GM12878 (cell line): ENCODE measurements at regions not wholly inside any gene's neighbourhood (a gene's known extent, or its start where the extent isn't known, plus 50 kb on each side); places are given as distances from the start of the nearest gene placed in this dataset.

Source experiments
- ATAC-seq: fragments of 200-7000 bp; cut with Tn5 transposase; 3 replicates; pipeline ENCODE4 v1.9.1; 2020; ENCODE audit warnings: mild to moderate bottlenecking, moderate library complexity
- BruUV-seq: library from RNA; stranded (reverse); fragments of 400-500 nt; replicated peaks from 2 replicates; lab custom pipeline; 2021; lab: Mats Ljungman, UMichigan
- CTCF ChIA-PET: fragments of 300-600 bp; sonication (Branson Sonifier 250); formaldehyde crosslinking; extraction: SDS; loops from one replicate; lab custom pipeline; 2021; ENCODE audit warnings: inconsistent platforms; lab: Yijun Ruan, JAX
- POLR2A ChIA-PET: fragments of 350-600 bp; formaldehyde crosslinking; extraction: SDS; loops from one replicate; lab custom pipeline; 2021; ENCODE audit warnings: inconsistent platforms; lab: Charles Lee
- RAD21 ChIA-PET: fragments of 300-600 bp; sonication (Branson Sonifier 250); formaldehyde crosslinking; loops from one replicate; lab custom pipeline; 2023; ENCODE audit warnings: antibody characterized with exemption; ENCODE audit not compliant: unreplicated experiment; lab: Charles Lee
- SMC1A ChIA-PET: fragments of 300-600 bp; sonication (Branson Sonifier 250); formaldehyde crosslinking; loops from one replicate; lab custom pipeline; 2023; ENCODE audit not compliant: unreplicated experiment, uncharacterized antibody; lab: Charles Lee
- DNase-seq: peaks from one replicate; pipeline ENCODE4 v3.0.0-alpha.2; 2011; ENCODE audit warnings: low read depth, low spot score
- FAIRE-seq: peaks from 3 replicates; lab custom pipeline; 2011; peaks lifted over from hg19 to GRCh38; lab: Jason Lieb, UNC
- H2AFZ ChIP-seq: 2 replicates; pipeline ENCODE4 v1.6.0; 2011; ENCODE audit warnings: low read depth, low read length, control low read depth; ENCODE audit not compliant: control insufficient read depth
- H3K27ac ChIP-seq: 2 replicates; pipeline ENCODE4 v1.5.1; 2011; ENCODE audit warnings: control low read depth; ENCODE audit not compliant: control insufficient read depth, insufficient read depth
- H3K27me3 ChIP-seq, 2 experiments: replicated peaks in 1 of 2; 2 replicates each; pipeline versions ENCODE4 v1.6.0 to v1.6.1; 2011; ENCODE audit warnings: low read length in 1 of 2; ENCODE audit not compliant: control insufficient read depth in 2 of 2, insufficient read depth in 2 of 2
- H3K36me3 ChIP-seq, 2 experiments: 2 replicates each; pipeline ENCODE4 v1.5.1; 2011; ENCODE audit warnings: low read length in 1 of 2; ENCODE audit not compliant: control insufficient read depth in 2 of 2, insufficient read depth in 2 of 2
- H3K4me1 ChIP-seq: 2 replicates; pipeline ENCODE4 v1.6.1; 2011; ENCODE audit warnings: mild to moderate bottlenecking, low read length, moderate library complexity, mixed read lengths; ENCODE audit not compliant: control insufficient read depth, insufficient read depth
- H3K4me2 ChIP-seq: 2 replicates; pipeline ENCODE4 v1.6.0; 2011; ENCODE audit warnings: control low read depth; ENCODE audit not compliant: control insufficient read depth, insufficient read depth
- H3K4me3 ChIP-seq: fragments of 200-600 bp; sonication (generic); 2 replicates; pipeline ENCODE4 v1.5.1; 2016
- H3K79me2 ChIP-seq: 2 replicates; pipeline ENCODE4 v1.6.0; 2011; ENCODE audit warnings: low read length; ENCODE audit not compliant: control insufficient read depth, insufficient read depth
- H3K9ac ChIP-seq: 2 replicates; pipeline ENCODE4 v1.8.0; 2011; ENCODE audit warnings: low read length, control low read depth, mixed read lengths; ENCODE audit not compliant: control insufficient read depth, insufficient read depth
- H3K9me3 ChIP-seq: replicated peaks from 3 replicates; pipeline ENCODE4 v1.5.1; 2011; ENCODE audit warnings: mild to moderate bottlenecking, low read length; ENCODE audit not compliant: control insufficient read depth, insufficient read depth
- H4K20me1 ChIP-seq: 2 replicates; pipeline ENCODE4 v1.6.0; 2011; ENCODE audit not compliant: control insufficient read depth, insufficient read depth
- DPF2 ChIP-seq: fragments of 450-650 bp; IDR thresholded peaks from 2 replicates; pipeline ENCODE4 v1.6.1; 2017; ENCODE audit warnings: mild to moderate bottlenecking
- E2F4 ChIP-seq: IDR thresholded peaks from 2 replicates; pipeline ENCODE4 v1.6.1; 2012; ENCODE audit warnings: low read depth, low read length, improper control_type of control experiment
- ESRRA ChIP-seq: IDR thresholded peaks from 2 replicates; pipeline ENCODE4 v1.6.1; 2012; ENCODE audit warnings: mild to moderate bottlenecking, low read length, improper control_type of control experiment
- ETV6 ChIP-seq, 2 experiments: fragments of 450-650 bp in 1 of 2; IDR thresholded peaks in 1 of 2; conservative IDR thresholded peaks in 1 of 2; 2 replicates each; pipeline ENCODE4 v1.6.1; 2014; ENCODE audit warnings: antibody characterized with exemption in 1 of 2, borderline replicate concordance in 1 of 2, low read depth in 1 of 2, mild to moderate bottlenecking in 1 of 2, moderate library complexity in 1 of 2
- JUNB ChIP-seq: IDR thresholded peaks from 2 replicates; pipeline ENCODE4 v1.6.1; 2016; ENCODE audit warnings: antibody characterized with exemption, mild to moderate bottlenecking
- JUND ChIP-seq: IDR thresholded peaks from 2 replicates; pipeline ENCODE4 v1.6.1; 2012; ENCODE audit warnings: low read depth, mild to moderate bottlenecking, low read length, improper control_type of control experiment, moderate library complexity
- KLF5 ChIP-seq: fragments of 450-650 bp; IDR thresholded peaks from 2 replicates; pipeline ENCODE4 v1.6.1; 2014; ENCODE audit warnings: mild to moderate bottlenecking; ENCODE audit not compliant: partially characterized antibody
- MXI1 ChIP-seq: fragments of 150-350 bp; IDR thresholded peaks from 2 replicates; pipeline ENCODE4 v1.6.1; 2011; ENCODE audit warnings: low read depth, mild to moderate bottlenecking, inconsistent platforms, low read length, improper control_type of control experiment
- MYC ChIP-seq: IDR thresholded peaks from 2 replicates; pipeline ENCODE4 v1.6.1; 2011; ENCODE audit warnings: mild to moderate bottlenecking, low read length, moderate library complexity, inconsistent platforms; ENCODE audit not compliant: insufficient read depth, insufficient replicate concordance, insufficient read length, severe bottlenecking
- NR2F1 ChIP-seq: fragments of 450-650 bp; conservative IDR thresholded peaks from 2 replicates; pipeline ENCODE4 v1.6.1; 2017; ENCODE audit warnings: mild to moderate bottlenecking
- RAD51 ChIP-seq: fragments of 450-650 bp; IDR thresholded peaks from 2 replicates; pipeline ENCODE4 v1.6.1; 2016; ENCODE audit warnings: moderate library complexity, mild to moderate bottlenecking, inconsistent platforms
- RCOR1 ChIP-seq: conservative IDR thresholded peaks from 2 replicates; pipeline ENCODE4 v1.6.1; 2012; ENCODE audit warnings: low read depth, low read length, improper control_type of control experiment
- RELB ChIP-seq: fragments of 450-650 bp; IDR thresholded peaks from 2 replicates; pipeline ENCODE4 v1.6.1; 2017; ENCODE audit warnings: low read depth, mild to moderate bottlenecking, moderate library complexity
- SPI1 ChIP-seq: IDR thresholded peaks from 2 replicates; pipeline ENCODE4 v1.6.1; 2011; ENCODE audit warnings: low read depth, mild to moderate bottlenecking, low read length, moderate library complexity, borderline replicate concordance; ENCODE audit not compliant: insufficient read depth
- USF1 ChIP-seq: IDR thresholded peaks from 2 replicates; pipeline ENCODE4 v1.6.1; 2011; ENCODE audit warnings: borderline replicate concordance, low read depth, mild to moderate bottlenecking, moderate library complexity, mixed read lengths, low read length; ENCODE audit not compliant: insufficient read depth; ENCODE audit errors: extremely low read length
- ZNF24 ChIP-seq: fragments of 450-650 bp; IDR thresholded peaks from 2 replicates; pipeline ENCODE4 v1.6.1; 2017; ENCODE audit warnings: antibody characterized with exemption, mild to moderate bottlenecking
- WGBS: methylation state at CpG from one replicate; pipeline ENCODE4 v1.1.6; 2016; ENCODE audit warnings: low lambda C conversion rate; ENCODE audit not compliant: insufficient replicate concordance, insufficient coverage; ENCODE audit errors: missing lambda C conversion rate; 5-methylcytosine and 5-hydroxymethylcytosine counted together
- in situ Hi-C: fragments of 300-500 bp; cut with MboI; formaldehyde crosslinking; loops from 9 replicates; pipeline ENCODE4 v1.14.3; 2018; ENCODE audit warnings: mixed read lengths
- intact Hi-C: fragments of 100-400 bp; cut with micrococcal nuclease; formaldehyde crosslinking; loops from one replicate; pipeline ENCODE4 v1.14.2; 2022; ENCODE audit not compliant: unreplicated experiment

GRCh38 chr4:36439556-36439955 lies 158.1 kb downstream of the DTHD1 start:
- Histone ChIP-seq H3K4me2 (no peak overlapping the region), H3K9ac (no peak overlapping the region), H3K9me3 (no peaks in the 10 kb centered on the region; the same call in 2 of the 3 replicates), H3K27ac (no peak overlapping the region), H2AFZ (no peak overlapping the region), H3K4me3 (no peak overlapping the region), H4K20me1 (no peaks in the 10 kb centered on the region)
- no TSS peak for BruUV-seq
- ChIA-PET POLR2A (no interaction called here), RAD21 (interaction anchor here (0.6 kb wide), 1 partner anchor 995 kb away, joined by 4 read pairs; no protein-coding TSS in a partner anchor)
- in situ Hi-C loops, result no loop called here
- ATAC-seq, result no peak
- WGBS, result 38% methylated on average over 4 of the region's 4 CpGs
- TF ChIP-seq NR2F1, result no peak
- TF ChIP-seq SPI1, result no peak
- no peak for TF ChIP-seq RELB
- TF ChIP-seq MXI1, result no peak
- TF ChIP-seq DPF2, result no peak
- TF ChIP-seq ESRRA, result no peak
- no peak for TF ChIP-seq JUND
- no peak for TF ChIP-seq E2F4
- TF ChIP-seq KLF5, result no peak
- no peak for TF ChIP-seq ETV6 (conservative IDR thresholded peaks at IDR 0.05 in 1 of 2, IDR thresholded peaks at IDR 0.05 in 1 of 2; ENCODE audit: borderline replicate concordance in 1 of 2, low read depth in 1 of 2)
- TF ChIP-seq ZNF24, result no peak
- no peak for TF ChIP-seq RCOR1
- no peak for TF ChIP-seq USF1
- TF ChIP-seq RAD51, result no peak
- TF ChIP-seq JUNB, result no peak
- TF ChIP-seq MYC, result no peak
- TF ChIP-seq, all 136 proteins: peak for 0
- no peak for FAIRE-seq
- Histone ChIP-seq H3K79me2 (no peaks in the 10 kb centered on the region), H3K27me3 (no peaks in the 10 kb centered on the region), H3K4me1 (no peaks in the 10 kb centered on the region), H3K36me3 (no peaks in the 10 kb centered on the region)
- no peak for DNase-seq
- SMC1A ChIA-PET, result no interaction called here
- intact Hi-C loops, result no loop called here
- CTCF ChIA-PET, result interaction anchor here (0.7 to 1.0 kb wide), 2 partner anchors 12 to 108 kb away, joined by 3 read pairs; no protein-coding TSS in a partner anchor
